NCI-H2029 (cell line): ENCODE measurements at regions not wholly inside any gene's neighbourhood (a gene's known extent, or its start where the extent isn't known, plus 50 kb on each side); places are given as distances from the start of the nearest gene placed in this dataset.

Source experiments
- DNase-seq: peaks from one replicate; lab custom pipeline; 2025; lab: John Stamatoyannopoulos, UW

DNA sequence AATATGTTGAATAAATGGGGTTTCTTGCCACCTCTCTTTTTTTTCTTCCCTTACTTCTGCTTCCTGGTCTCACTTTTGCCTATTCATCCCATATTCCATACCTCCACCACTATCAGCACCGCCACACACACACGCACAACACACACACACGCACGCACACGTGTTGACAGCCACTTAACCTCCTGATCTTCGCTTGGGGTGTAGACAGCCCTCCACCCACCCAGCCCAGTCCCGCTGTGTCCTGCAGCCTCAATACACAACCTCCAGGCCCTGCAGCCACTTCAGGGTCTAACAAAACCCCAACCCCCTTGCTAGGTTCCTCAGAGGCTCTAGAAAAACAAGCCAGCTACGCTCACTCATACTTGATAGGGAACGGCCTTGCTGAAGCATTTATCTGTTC lies 72.3 kb downstream of the LINC00237 start:
- DNase-seq, result no peak

GRCh38 chr20:21031666-21032065 lies 74.5 kb downstream of the LINC00237 start:
- no peak for DNase-seq

DNA sequence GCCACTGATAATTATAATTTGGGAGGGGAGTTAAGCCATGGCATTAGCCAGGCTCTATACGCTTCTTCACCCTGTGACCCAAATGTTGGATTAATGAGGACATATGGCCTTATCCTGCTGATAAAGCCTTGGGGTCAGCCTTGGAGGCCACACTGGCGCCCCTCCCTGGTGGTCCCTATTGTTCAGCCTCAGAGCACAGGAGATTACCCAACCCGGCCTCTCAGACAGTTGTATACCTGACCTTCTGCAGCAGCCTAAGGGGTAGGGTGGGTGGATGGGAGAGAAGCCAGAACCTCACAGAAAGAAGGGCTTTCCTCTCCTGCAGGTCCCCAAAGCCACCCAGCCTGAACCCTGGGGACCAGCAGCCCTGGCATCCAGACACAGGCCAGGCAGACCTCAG lies 76.8 kb downstream of the LINC00237 start:
- DNase-seq, result no peak

- no peak for DNase-seq
These were observed 77.2 kb downstream of the LINC00237 start for GRCh38 chr20:21028921-21029320.

GRCh38 chr20:21028436-21028835 lies 77.7 kb downstream of the LINC00237 start:
- DNase-seq, result no peak

DNA sequence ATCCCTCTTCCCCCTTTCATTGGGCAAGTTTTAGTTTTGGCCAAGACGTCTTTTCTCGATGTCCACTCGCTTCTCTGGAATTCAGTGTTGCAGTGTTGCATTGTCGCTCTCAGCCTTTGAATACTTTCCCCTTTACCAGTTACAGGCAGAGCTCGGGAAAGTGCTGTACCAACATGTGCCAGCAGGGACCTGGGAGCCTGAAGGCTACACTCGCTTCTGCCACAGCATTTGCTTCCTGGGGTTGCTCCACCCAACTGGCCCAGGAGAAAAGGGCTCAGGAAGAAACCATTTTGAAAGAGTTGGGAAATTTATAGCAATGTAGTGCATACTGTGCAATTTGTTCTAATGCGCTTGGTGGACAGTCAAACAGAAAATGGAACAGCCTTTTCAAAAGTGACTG lies 78.6 kb downstream of the LINC00237 start:
- DNase-seq, result no peak

DNA sequence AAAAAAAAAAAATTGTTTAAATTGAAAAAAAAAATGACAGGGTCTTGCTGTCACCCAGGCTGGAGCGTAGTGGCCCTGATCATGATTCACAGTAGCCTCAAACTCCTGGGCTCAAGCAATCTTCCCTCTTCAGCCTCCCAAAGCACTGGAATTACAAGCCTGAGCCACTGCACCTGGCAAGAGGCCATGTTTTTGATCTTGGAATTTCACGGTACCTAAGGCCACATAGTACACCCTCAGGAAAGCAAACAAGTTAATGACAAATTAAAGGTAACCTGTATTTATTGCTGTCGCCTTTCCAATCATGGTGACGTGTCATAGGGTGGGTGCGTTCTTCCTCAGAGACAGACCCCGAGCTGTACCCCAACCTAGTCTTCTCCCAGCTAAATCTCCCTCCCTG lies 79.2 kb downstream of the LINC00237 start:
- no peak for DNase-seq

GRCh38 chr20:21024420-21024819 lies 81.7 kb downstream of the LINC00237 start:
- no peak for DNase-seq

DNA sequence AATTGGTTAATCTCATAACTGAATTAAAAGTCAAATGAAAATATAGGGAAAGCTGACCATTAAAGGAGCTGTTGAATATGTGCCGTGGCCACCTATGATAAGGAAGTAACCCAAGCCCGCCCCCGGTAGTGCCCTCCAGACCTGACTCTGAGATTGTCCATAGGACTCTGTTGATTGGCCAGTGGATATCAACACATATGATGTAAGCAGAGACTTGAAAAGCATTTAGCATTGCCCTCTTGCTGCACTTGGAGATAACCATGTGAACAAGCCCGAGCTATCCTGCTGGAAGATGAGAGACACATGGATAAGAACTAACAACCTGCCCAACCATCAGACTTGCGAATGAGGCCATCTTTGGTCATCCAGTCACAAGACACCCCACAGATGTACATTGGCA lies 83.2 kb downstream of the LINC00237 start:
- DNase-seq, result no peak

DNA sequence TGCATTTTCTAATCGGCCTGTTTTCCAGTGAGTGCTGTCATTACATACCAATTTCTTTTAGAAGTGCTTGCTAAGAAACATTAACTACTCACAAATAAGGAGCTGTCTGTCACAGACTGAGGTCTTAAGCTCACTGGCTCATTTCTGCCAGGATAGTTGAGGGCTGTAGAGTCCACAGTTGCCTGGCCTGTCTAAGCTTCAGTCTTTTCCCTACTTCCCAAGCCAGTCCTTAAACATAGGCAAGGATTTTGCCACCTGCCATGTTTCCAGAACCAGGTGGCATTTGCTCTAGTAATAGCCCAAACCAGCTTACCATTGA lies 84.7 kb downstream of the LINC00237 start:
- no peak for DNase-seq

- no peak for DNase-seq
These were observed 85.3 kb downstream of the LINC00237 start for GRCh38 chr20:21020659-21021471.

GRCh38 chr20:21019814-21020658 lies 86.1 kb downstream of the LINC00237 start:
- DNase-seq, result no peak

DNA sequence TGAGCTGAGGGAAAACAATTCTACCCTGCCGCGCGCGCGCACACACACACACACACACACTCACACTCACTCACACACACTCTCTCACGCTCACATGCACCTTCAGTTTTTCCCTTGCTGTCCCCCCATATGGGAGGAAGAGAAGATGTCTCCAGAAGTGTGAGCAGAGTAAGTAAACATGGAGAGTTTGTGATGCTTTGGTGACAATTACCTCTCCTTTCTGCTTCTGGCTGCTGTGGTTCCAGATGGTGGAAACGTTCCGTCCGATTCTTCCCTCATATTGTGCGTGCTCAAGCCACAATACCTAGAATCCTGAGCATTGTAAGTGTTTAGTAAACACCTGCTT lies 86.7 kb downstream of the LINC00237 start:
- DNase-seq, result no peak

GRCh38 chr20:21018576-21018975 lies 87.6 kb downstream of the LINC00237 start:
- DNase-seq, result no peak

- DNase-seq, result no peak
These were observed 88.6 kb downstream of the LINC00237 start for GRCh38 chr20:21017528-21018085.

- DNase-seq, result no peak
These were observed 89.4 kb downstream of the LINC00237 start for GRCh38 chr20:21016751-21017150.

- no peak for DNase-seq
These were observed 91.6 kb downstream of the LINC00237 start for GRCh38 chr20:21014528-21014927.

DNA sequence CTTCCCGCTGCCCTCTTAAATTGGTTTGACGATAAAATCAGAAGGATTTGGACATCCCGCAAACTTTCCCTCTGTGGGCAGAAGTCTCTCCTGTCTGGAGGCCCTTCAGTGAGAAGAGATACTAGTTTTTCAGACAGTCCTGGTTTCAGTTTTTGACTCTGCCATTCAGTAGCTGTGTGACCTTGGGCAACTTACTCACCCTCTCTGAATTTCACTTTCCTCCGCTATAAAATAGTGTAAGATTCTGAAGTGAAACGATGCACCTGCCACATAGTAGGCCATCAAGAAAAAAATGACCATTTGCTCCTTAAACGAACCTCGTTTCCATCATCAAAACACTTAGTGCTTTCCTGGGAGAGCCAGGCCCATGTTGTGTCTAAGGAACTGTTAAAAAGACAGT lies 97.2 kb downstream of the LINC00237 start:
- no peak for DNase-seq

DNA sequence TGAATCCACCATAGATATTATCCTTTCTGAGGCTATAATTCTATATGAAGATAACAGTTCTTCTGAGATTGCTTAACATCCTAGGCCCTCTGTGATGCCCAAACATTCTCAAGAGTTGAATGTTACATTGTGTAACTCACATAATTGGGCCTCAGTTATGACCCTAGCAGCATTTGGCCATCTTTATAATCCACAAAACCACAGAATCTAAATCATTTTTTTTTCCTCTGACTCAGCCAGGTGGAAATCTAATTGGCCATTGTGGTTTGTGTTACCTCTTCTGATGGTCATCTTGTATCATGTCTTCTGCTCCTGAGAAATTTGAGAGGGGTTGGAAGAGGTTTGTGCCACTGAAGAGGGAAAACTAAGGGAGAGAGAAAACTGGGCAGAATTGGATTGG lies 99.5 kb downstream of the LINC00237 start:
- DNase-seq, result no peak

GRCh38 chr20:21004386-21005076 lies 101.6 kb downstream of the LINC00237 start:
- no peak for DNase-seq

DNA sequence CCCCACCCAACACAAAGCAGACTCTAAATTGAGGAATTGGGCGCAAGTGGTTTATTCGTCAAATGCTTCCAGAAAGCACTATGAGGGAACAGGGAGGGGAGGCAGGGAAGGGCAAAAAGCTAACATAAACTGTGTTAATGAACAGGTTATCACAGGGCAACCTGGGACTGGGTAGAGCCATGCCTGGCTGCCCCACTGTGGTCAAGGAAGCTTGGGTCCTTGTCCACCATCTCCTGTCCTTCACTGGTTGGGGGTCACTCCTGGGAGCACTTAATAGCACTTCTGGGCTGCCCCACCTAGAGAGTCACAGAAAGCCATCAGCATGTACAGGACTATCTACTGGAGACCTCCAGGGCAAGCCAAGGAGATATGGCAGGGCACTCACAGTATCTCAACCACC lies 102.3 kb downstream of the LINC00237 start:
- DNase-seq, result no peak

GRCh38 chr20:21002486-21002885 lies 103.7 kb downstream of the LINC00237 start:
- DNase-seq, result no peak

- DNase-seq, result no peak
These were observed 112.8 kb downstream of the LINC00237 start for GRCh38 chr20:20993372-20993771.
